Body of pancreas (tissue), 4 donors: ENCODE measurements at regions not wholly inside any gene's neighbourhood (a gene's known extent, or its start where the extent isn't known, plus 50 kb on each side); places are given as distances from the start of the nearest gene placed in this dataset.

ENCODE experiments used
- ATAC-seq: fragments of 150-250 bp; one replicate; pipeline ENCODE4 v1.9.1; 2016
- DNase-seq, 4 donors: peaks; one replicate each; pipeline ENCODE4 v3.0.0-alpha.2; 2019
- H3K27ac ChIP-seq, 4 donors: fragments of 200-600 bp; sonication (generic); 1 replicate in 3 of 4; 2 replicates in 1 of 4; pipeline versions ENCODE4 v1.5.1 to v1.6.1; 2016 to 2019; ENCODE audit warnings: mild to moderate bottlenecking in 1 of 4, mixed read lengths in 1 of 4, moderate library complexity in 1 of 4
- H3K27me3 ChIP-seq, 2 donors: fragments of 200-600 bp; sonication (generic); one replicate each; pipeline ENCODE4 v1.6.0; 2016; ENCODE audit warnings: mild to moderate bottlenecking in 1 of 2
- H3K36me3 ChIP-seq, 2 donors: fragments of 200-600 bp; sonication (generic); replicated peaks in 1 of 2; 2 replicates each; pipeline ENCODE4 v1.5.1; 2016; ENCODE audit warnings: low read depth in 2 of 2; ENCODE audit not compliant: insufficient read depth in 1 of 2
- H3K4me1 ChIP-seq: fragments of 200-600 bp; sonication (generic); one replicate; pipeline ENCODE4 v1.6.0; 2016
- H3K4me3 ChIP-seq, 2 donors: fragments of 200-600 bp; sonication (generic); 1 replicate in 1 of 2; 2 replicates in 1 of 2; pipeline ENCODE4 v1.5.1; 2016 to 2019
- H3K9me3 ChIP-seq, 3 donors: fragments of 200-600 bp; sonication (generic); 1 replicate in 2 of 3; 2 replicates in 1 of 3; pipeline ENCODE4 v1.5.1; 2016
- CTCF ChIP-seq, 7 experiments: fragments of 450-650 bp in 4 of 7; fragments of 200-600 bp in 3 of 7; sonication (generic) in 3 of 7; IDR thresholded peaks; one replicate each; pipeline ENCODE4 v1.5.1; 2016 to 2019; ENCODE audit warnings: antibody characterized with exemption in 7 of 7
- POLR2A ChIP-seq, 3 donors: fragments of 450-650 bp; IDR thresholded peaks; one replicate each; pipeline ENCODE4 v1.6.1; 2016; ENCODE audit warnings: antibody characterized with exemption in 3 of 3, mild to moderate bottlenecking in 2 of 3
- whole genome bisulfite sequencing, 2 donors: methylation state at CpG; one replicate each; pipeline ENCODE4 v1.1.5; 2017; 5-methylcytosine and 5-hydroxymethylcytosine counted together
- intact Hi-C: fragments of 100-400 bp; cut with DNase I; formaldehyde crosslinking; loops from one replicate; pipeline ENCODE4 v1.15.1; 2023

- Histone ChIP-seq H3K27ac (no peak overlapping the region), H3K27me3 (no peaks in the 10 kb centered on the region), H3K4me1 (peaks cover 7% of the 10 kb centered on the region), H3K4me3 (no peak overlapping the region), H3K9me3 (no peaks in the 10 kb centered on the region), H3K36me3 (no peaks in the 10 kb centered on the region)
- 70 to 73% methylated on average over 4 of the region's 4 CpGs for WGBS, 2 donors
- intact Hi-C loops, result no loop called here
- no peak for ATAC-seq
- no peak for DNase-seq
- no peak for TF ChIP-seq POLR2A (IDR thresholded peaks at IDR 0.05)
- TF ChIP-seq CTCF (IDR thresholded peaks at IDR 0.05), result no peak
These were observed 108.4 kb upstream of the SLC35B3 start for GRCh38 chr6:8543714-8544113.

- no peaks in the 10 kb centered on the region for H3K27me3 ChIP-seq
- H3K4me1 ChIP-seq, result no peaks in the 10 kb centered on the region
- DNase-seq, result no peak
- TF ChIP-seq CTCF (IDR thresholded peaks at IDR 0.05) (peak in 5 of 7 experiments; percentile 10 to 58 (median 51)), POLR2A (IDR thresholded peaks at IDR 0.05) (no peak)
- H3K36me3 ChIP-seq, result no peaks in the 10 kb centered on the region
- intact Hi-C loops, result no loop called here
- no peaks in the 10 kb centered on the region for H3K9me3 ChIP-seq
- no peak overlapping the region for H3K4me3 ChIP-seq
- no peak for ATAC-seq
- no peak overlapping the region for H3K27ac ChIP-seq
These were observed 104.1 kb upstream of the SLC35B3 start for GRCh38 chr6:8539453-8539852.

- no peaks in the 10 kb centered on the region for H3K36me3 ChIP-seq
- ATAC-seq (no peak), DNase-seq (no peak)
- 63 to 65% methylated on average over 3 of the region's 3 CpGs for WGBS, 2 donors
- H3K4me1 ChIP-seq, result no peaks in the 10 kb centered on the region
- TF ChIP-seq POLR2A (IDR thresholded peaks at IDR 0.05) (no peak), CTCF (IDR thresholded peaks at IDR 0.05) (no peak)
- H3K27ac ChIP-seq, result no peak overlapping the region
- H3K4me3 ChIP-seq, result no peak overlapping the region
- no peaks in the 10 kb centered on the region for H3K9me3 ChIP-seq
- intact Hi-C loops, result no loop called here
- no peaks in the 10 kb centered on the region for H3K27me3 ChIP-seq
These were observed 100.8 kb upstream of the SLC35B3 start for GRCh38 chr6:8536122-8536521.

GRCh38 chr6:8535519-8535918 is 100.2 kb upstream of the SLC35B3 start:
- DNase-seq, result no peak
- 60 to 74% methylated on average over 3 of the region's 3 CpGs for WGBS, 2 donors
- TF ChIP-seq POLR2A (IDR thresholded peaks at IDR 0.05) (no peak), CTCF (IDR thresholded peaks at IDR 0.05) (no peak)
- Histone ChIP-seq H3K4me3 (no peak overlapping the region), H3K36me3 (no peaks in the 10 kb centered on the region), H3K27ac (no peak overlapping the region), H3K9me3 (no peaks in the 10 kb centered on the region), H3K27me3 (no peaks in the 10 kb centered on the region), H3K4me1 (no peaks in the 10 kb centered on the region)
- no peak for ATAC-seq
- intact Hi-C loops, result no loop called here

- intact Hi-C loops, result no loop called here
- Histone ChIP-seq H3K4me1 (no peaks in the 10 kb centered on the region), H3K27ac (no peak overlapping the region), H3K9me3 (no peaks in the 10 kb centered on the region), H3K36me3 (no peaks in the 10 kb centered on the region), H3K4me3 (no peak overlapping the region), H3K27me3 (no peaks in the 10 kb centered on the region)
- no peak for ATAC-seq
- 77 to 79% methylated on average over 12 of the region's 12 CpGs for WGBS, 2 donors
- DNase-seq, result no peak
- no peak for TF ChIP-seq POLR2A (IDR thresholded peaks at IDR 0.05)
- no peak for TF ChIP-seq CTCF (IDR thresholded peaks at IDR 0.05)
These were observed 95.6 kb upstream of the SLC35B3 start for GRCh38 chr6:8530785-8531435.
